Stimulated activated CD8-positive, alpha-beta memory T cell treated with anti-CD3 and anti-CD28 coated beads, Interleukin-12 subunit alpha, Interleukin-12 subunit beta, amount 100 ng/mL, for 4 hours (primary cell): ENCODE measurements at regions not wholly inside any gene's neighbourhood (a gene's known extent, or its start where the extent isn't known, plus 50 kb on each side); places are given as distances from the start of the nearest gene placed in this dataset.
"Not testable (repeated sequence)": the region's sequence is repeated elsewhere in the genome, so short reads cannot be mapped to it uniquely, and the experiment has no call there.

Experiments used
- DNase-seq: peaks from one replicate; pipeline ENCODE4 v3.0.0-alpha.2; 2020; ENCODE audit warnings: low read depth

- no peak for DNase-seq
Measured at GRCh38 chr3:182136008-182136910, 424.5 kb downstream of the SOX2 start.

GRCh38 chr3:182138393-182138792 lies 426.7 kb downstream of the SOX2 start:
- DNase-seq: no peak

DNA sequence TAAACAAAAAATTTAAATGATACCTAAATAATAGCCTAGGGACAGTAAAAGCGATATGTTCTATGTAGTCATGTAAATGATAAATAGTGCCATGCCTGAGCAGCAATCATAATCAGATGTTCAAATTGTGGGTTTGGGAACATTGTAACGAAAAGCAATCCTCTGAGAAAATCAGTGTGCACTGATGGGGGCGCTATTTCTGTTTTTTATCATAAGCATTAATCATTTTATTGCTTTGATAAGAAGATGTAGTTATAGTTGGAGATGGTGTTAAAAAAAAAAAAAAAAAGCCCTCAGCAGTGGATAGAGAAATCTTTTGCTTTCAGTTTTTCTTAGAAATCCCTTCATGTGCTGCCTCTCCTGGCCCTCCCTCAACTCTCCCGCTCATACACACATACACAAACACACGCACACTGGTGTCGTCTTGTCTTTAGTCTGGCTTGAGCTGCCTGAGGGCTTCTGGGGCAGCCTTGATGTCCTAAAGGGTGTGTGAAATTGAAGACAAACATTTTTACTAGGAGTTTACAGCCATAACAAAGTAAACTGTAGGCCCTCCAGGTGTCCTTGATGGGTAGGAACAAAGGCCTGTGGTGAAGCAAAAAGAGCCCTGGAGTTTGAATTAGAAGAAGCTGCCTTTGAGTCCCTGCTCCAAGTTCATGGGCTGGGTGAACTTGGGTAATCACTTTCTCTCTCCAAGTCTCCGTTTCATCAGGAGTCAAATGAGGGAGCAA lies 428.1 kb downstream of the SOX2 start:
- DNase-seq: no peak

GRCh38 chr3:182142928-182143327 lies 431.2 kb downstream of the SOX2 start:
- DNase-seq: no peak

DNA sequence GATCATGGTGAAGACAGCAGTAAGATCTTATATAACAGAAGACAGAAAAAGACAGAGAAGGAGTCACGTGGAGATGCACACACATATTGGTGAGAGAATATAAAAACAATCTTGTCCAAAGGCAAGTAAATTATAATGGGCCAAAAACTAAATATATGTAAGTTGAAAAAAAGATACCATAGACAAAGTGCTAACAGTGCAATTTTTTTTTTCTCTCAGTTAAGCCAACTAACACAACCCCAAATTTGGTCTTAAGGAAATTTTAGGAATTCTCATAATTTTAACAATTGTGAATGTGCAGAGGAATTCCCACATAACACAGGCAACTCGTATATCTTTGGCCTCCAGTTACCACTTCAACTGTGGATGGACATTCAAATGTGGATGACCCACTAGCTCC lies 432.2 kb downstream of the SOX2 start:
- no peak for DNase-seq

DNA sequence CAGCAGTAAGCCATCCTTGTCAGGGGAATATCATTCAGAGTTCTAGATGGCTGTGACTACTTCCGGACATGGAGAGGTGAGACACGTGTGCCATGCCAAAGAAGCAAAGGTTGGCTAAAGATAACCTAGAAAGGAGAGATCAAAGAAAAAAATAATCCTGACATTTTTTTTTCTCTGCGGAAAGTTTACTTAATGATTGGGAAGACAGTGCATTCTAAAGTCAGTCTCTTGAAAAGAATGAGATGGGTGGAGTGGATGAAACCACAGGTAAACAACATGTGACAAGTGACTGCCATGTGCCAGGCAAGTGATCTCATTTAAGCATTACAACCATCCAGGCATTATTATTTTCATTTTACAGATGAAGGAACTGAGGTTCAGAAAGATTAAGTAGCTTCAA lies 436.6 kb downstream of the SOX2 start:
- no peak for DNase-seq

- DNase-seq: no peak
Measured at GRCh38 chr3:182149594-182149993, 437.9 kb downstream of the SOX2 start.

- DNase-seq: not testable (repeated sequence)
Measured at GRCh38 chr3:182156326-182156725, 444.6 kb downstream of the SOX2 start.

DNA sequence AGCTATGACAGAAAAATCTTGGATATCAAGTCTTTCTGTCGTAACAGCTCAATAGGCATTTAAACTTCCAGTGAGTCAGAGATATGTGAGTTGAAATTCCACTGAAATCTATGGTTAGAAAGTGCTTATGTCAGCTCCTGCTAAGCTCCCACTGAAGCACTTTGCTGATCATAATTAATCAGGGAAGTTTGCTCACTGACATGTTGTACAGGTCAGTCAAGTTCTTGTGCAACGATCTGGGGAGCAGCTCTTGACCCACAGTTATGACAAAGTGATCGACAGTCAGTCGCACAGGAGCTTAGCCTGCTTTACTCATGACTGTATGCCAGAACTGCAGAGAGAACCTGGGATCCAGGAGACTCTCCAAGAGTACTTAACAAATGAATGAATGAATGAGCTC lies 453.5 kb downstream of the SOX2 start:
- DNase-seq: no peak

- no peak for DNase-seq
Measured at GRCh38 chr3:182172534-182172933, 460.8 kb downstream of the SOX2 start.

GRCh38 chr3:182178488-182179200 lies 466.9 kb downstream of the SOX2 start:
- no peak for DNase-seq

- DNase-seq: no peak
Measured at GRCh38 chr3:182179631-182180030, 467.9 kb downstream of the SOX2 start.

GRCh38 chr3:182180654-182181385 lies 469.1 kb downstream of the SOX2 start:
- no peak for DNase-seq

GRCh38 chr3:182182531-182182968 lies 470.8 kb downstream of the SOX2 start:
- DNase-seq: no peak

- no peak for DNase-seq
Measured at GRCh38 chr3:182183716-182184430, 472.1 kb downstream of the SOX2 start.

- no peak for DNase-seq
Measured at GRCh38 chr3:182185313-182185712, 473.6 kb downstream of the SOX2 start.

- DNase-seq: no peak
Measured at GRCh38 chr3:182190056-182190455, 478.3 kb downstream of the SOX2 start.

GRCh38 chr3:182198345-182198744 lies 486.6 kb downstream of the SOX2 start:
- no peak for DNase-seq

GRCh38 chr3:182201456-182202168 lies 489.9 kb downstream of the SOX2 start:
- DNase-seq: no peak

GRCh38 chr3:182212479-182213076 lies 500.9 kb downstream of the SOX2 start:
- DNase-seq: no peak
